ENCODE measurements at regions not wholly inside any gene's neighbourhood (a gene's known extent, or its start where the extent isn't known, plus 50 kb on each side); places are given as distances from the start of the nearest gene placed in this dataset.
"Not testable (repeated sequence)": the region's sequence is repeated elsewhere in the genome, so short reads cannot be mapped to it uniquely, and the experiment has no call there.

- TF ChIP-seq, protein P1, sequence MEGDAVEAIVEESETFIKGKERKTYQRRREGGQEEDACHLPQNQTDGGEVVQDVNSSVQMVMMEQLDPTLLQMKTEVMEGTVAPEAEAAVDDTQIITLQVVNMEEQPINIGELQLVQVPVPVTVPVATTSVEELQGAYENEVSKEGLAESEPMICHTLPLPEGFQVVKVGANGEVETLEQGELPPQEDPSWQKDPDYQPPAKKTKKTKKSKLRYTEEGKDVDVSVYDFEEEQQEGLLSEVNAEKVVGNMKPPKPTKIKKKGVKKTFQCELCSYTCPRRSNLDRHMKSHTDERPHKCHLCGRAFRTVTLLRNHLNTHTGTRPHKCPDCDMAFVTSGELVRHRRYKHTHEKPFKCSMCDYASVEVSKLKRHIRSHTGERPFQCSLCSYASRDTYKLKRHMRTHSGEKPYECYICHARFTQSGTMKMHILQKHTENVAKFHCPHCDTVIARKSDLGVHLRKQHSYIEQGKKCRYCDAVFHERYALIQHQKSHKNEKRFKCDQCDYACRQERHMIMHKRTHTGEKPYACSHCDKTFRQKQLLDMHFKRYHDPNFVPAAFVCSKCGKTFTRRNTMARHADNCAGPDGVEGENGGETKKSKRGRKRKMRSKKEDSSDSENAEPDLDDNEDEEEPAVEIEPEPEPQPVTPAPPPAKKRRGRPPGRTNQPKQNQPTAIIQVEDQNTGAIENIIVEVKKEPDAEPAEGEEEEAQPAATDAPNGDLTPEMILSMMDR (optimal IDR thresholded peaks at IDR 0.05 in 1 of 3, IDR thresholded peaks at IDR 0.05 in 1 of 3, conservative IDR thresholded peaks at IDR 0.05 in 1 of 3; ENCODE audit: extremely low read depth in 1 of 3, insufficient read depth in 2 of 3, low read length in 3 of 3), result not testable (repeated sequence)
- TF ChIP-seq EZH2 (IDR thresholded peaks at IDR 0.05; ENCODE audit: low read length), result not testable (repeated sequence)
Observed at GRCh38 chr12:8320251-8320730, 92.9 kb upstream of the FAM90A1 start.
